HG02884 (cell line): ENCODE measurements at regions not wholly inside any gene's neighbourhood (a gene's known extent, or its start where the extent isn't known, plus 50 kb on each side); places are given as distances from the start of the nearest gene placed in this dataset.
"Not testable (repeated sequence)": the region's sequence is repeated elsewhere in the genome, so short reads cannot be mapped to it uniquely, and the experiment has no call there.

ENCODE experiments used
- ATAC-seq: cut with Tn5 transposase; IDR thresholded peaks from one replicate; pipeline ENCODE4 v1.9.1; 2021; ENCODE audit warnings: mild to moderate bottlenecking, moderate library complexity; ENCODE audit not compliant: unreplicated experiment

DNA sequence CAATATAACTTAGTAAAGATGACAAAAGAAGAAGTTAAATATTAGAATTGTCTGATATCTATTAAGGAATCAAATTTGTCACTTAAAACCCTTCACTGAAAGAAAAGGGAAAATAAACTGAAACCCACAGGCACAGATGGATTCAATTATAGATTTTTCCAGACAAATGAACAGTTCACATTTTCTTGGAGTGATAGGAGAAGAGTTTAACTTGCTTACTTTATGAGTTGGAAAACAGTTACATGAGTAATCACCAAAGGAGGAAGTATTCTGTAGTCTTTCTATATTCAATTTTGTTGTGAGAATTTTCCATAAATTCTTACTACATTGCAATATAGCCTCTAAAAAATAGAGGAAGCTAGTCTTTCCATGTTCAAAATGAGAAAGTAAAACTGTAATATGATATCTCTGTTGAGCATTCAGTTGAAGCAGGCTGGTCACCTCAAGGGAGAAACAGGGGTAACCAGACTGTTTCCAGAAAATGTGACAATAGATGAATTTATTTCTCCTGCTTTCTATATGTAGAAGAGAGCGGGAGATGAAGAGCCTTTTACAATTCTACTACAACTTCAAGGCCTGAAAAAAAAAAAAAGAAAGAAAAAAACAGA lies 330.3 kb upstream of the EPHA5 start:
- no peak for ATAC-seq

DNA sequence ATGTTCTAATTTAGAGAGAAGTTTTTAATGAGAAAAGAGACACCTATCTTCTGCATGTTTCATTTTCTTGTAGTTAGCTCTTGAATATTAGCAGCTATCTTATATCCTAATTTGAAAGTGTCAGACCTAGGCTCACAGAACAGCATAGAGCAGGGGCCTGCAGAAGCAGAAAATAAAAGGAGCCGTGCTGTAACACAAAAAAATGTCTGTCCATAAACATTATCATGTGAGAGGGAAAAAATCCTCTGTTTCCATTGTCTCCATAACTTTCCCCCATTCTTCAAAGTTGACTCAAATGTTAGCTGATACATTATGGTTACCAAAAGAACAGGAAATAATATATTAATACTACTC lies 329.2 kb upstream of the EPHA5 start:
- ATAC-seq, result no peak

DNA sequence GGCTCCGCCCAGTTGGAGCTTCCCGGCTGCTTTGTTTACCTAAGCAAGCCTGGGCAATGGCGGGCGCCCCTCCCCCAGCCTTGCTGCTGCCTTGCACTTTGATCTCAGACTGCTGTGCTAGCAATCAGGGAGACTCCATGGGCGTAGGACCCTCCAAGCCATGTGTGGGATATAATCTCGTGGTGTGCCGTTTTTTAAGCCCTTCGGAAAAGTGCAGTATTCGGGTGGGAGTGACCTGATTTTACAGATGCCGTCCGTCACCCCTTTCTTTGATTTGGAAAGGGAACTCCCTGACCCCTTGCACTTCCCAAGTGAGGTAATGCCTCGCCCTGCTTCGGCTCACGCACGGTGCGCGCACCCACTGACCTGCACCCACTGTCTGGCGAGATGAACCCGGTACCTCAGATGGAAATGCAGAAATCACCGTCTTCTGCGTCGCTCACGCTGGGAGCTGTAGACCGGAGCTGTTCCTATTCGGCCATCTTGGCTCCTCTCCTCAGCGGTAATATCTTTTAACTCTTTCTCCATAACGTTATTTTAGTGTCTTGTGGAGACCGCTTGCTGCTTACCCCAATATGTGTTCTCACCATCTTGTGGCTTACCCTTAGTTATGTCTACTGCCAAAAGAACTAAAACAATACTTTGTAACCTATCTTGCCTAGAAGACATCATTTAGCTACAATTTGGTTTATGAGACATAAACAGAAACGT lies 328.7 kb upstream of the EPHA5 start:
- ATAC-seq, result not testable (repeated sequence)

DNA sequence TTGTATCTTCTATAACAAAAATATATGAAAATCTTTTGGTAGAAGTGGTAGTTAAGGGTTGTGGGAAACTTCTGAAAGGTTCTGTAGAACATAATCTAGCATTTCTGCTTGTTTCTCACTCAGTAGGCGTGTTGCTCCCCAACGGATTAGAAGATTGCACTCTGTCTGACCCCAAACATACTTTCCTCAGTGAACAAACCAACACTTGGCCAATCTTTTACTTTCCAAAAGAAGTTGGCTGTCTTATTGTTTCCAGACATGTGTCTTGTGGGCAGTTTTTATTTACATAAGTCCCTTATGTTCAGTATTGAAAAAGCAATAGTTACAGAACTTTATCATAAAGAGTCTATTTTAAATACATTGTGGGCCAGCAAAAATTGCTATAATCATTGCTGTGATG lies 312.8 kb upstream of the EPHA5 start:
- no peak for ATAC-seq

DNA sequence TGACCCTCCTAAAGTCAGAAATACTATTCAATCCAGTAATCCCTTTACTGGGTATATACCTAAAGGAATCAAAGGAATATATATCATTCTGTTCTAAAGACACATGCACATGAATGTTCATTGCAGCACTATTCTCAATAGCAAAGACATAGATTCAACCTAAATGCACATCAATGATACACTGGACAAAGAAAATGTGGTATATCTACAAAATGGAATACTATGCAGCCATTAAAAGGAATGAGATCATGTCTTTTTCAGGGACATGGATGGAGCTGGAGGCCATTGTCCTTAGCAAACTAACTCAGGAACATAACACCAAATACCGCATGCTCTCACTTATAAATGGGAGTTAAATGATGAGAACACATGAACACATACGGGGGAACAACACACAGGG lies 306.0 kb upstream of the EPHA5 start:
- ATAC-seq, result no peak

DNA sequence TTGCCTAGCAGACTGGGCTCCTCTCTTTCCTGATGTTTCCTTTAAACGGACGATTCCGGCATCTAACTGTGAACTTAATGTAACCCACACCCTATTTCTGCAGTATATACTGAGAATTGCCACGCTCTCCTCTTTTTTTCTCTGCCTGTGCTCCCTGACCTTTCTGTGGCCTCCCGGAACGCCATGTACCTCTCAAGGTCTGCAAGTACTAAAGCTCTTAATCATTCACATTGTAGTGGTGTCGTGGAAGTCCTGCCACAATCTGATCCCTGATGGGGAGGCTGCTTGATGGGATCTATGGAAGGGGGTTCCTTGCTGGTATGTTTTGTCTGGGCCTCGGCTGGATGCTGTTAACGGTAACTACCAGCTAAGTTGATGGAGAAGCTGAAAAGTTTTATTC lies 302.9 kb upstream of the EPHA5 start:
- ATAC-seq, result no peak

DNA sequence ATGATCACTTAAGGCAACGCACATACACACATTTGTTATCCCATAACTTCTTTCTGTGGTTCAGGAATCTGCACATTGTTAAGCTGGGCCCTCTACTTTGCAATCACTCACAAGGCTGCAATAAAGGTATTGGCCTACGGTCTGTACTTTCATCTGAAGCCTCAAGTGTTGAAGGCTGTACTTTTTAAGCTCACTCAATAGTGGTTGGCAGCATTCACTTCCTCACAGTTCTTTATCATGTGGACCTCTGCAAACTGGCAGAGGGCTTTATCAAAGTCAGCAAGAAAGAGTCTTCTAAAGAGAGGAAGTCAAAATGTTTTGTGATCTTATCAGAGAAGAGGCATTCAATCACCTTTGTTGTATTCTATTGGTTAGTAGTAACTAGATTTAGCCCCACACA lies 301.4 kb upstream of the EPHA5 start:
- no peak for ATAC-seq

DNA sequence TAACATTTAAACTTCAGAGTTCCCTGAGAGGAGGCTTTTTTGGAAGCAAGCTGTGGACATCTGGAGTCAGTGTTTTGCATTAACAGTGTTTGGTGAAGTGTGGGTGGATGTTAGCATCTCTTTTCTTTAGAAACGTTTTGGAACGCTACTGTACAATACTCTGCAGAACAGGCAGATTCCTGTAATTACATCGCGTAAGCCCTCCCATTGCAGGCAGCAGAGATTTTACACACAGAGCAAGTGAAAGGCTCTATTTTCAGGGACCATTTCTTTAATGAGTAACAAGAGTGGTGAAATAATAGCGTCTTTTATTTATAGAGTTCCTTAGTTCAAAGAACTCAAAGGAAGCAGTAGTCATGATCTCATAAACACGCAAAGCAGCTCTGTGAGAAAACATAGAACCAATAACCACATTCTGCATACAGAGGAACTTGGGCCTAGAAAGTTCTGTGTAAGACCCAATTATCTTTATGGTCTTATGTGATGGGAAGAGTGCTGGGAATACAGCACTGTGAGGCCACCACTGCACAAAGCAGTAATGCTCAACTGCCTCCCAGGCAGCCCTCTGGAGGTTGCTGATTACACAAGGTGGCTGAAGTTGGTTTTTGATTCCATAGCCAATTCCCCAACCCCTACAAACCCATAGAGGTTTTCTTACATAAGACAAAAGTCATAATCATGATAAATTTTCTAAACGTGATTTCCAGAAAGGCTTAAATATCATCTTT lies 298.7 kb upstream of the EPHA5 start:
- ATAC-seq, result no peak

DNA sequence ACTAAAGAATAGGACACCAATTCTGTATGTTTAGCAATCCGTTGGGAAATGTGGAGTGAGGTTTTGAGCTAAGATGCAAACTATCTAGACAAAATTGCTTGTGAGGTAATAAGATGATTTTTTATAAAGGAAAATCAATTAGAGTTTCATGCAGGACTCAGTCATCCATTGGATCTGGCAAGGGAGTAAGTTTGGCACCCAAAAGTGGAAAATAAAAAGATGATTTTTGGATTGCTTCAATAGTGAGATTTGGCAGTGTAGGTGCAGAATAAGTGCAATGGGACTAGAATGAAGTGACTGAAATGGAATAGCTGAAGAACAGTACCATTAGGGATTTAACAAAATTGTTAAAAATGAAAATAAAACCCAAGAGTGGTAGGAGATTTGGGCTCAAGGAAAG lies 290.5 kb upstream of the EPHA5 start:
- ATAC-seq, result no peak

DNA sequence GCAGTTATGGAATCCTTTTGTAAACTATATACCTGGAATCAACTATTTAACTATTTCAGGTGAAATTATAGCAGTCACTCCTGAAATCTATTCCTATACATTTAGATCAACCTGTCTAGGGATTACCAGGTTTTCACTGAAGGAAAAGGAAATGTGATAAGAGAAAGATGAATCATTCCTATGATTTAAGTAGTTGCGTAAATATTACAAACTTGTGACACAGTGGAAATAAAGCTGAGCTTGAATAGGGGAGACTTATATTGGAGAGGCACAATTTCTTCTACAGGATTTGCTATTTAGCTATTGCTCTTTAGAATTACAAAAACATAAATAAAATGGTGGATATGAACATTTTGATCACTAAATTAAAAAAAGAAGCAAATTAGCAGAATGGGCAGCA lies 284.1 kb upstream of the EPHA5 start:
- ATAC-seq, result no peak

DNA sequence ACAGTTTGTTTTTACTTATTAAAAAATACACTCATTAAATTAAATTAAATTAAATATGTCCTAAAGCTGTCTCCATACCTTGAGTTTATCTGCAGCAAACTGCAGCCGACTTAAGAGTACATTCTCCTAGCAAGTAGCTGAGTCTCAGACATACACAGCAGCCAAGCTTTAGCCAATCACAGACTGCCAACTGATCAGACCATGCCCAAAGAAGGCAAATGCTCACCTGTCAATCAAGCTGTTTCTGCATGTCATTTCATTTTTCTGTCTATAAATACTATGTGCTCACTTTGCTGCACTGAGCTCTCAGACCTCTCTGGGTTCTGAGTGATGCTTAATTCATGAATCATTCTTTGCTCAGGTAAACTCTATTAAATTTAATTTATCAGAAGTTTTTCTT lies 280.9 kb upstream of the EPHA5 start:
- no peak for ATAC-seq

DNA sequence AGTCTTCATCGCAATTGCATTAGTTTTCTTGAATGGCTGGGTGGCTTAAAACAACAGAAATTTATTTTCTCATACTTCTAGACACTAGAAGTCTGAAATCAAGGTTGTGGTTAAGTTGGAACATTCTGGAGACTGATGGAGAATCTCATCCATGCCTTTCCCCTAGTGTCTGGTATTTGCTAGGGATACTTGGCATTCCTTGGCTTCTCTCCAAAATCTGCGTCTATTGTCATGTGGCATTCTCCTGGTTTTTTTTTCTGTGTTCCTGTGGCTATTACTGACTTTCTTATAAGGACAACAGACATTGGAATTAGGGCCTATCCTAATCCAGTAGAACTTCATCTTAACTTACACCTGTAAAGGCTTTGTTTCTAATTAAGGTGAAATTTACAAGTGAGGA lies 272.8 kb upstream of the EPHA5 start:
- no peak for ATAC-seq

DNA sequence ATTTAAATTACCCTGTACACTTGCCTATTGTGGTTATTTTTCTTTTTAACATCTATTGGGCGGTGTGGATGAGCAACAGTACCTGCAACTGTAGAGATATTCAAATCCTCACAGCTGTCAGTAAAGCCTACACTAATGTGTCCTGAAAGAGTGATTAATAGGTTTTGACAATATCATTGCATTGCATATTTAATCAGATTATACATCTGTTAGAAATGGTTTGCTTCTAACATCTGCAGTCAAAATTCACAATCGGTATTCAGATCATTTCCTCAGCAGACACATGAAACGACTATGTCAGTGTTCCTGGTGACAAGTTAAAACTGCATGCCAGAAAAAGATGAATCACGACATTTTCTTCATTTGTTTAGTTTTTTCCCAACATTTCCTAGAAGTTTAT lies 254.6 kb upstream of the EPHA5 start:
- no peak for ATAC-seq

DNA sequence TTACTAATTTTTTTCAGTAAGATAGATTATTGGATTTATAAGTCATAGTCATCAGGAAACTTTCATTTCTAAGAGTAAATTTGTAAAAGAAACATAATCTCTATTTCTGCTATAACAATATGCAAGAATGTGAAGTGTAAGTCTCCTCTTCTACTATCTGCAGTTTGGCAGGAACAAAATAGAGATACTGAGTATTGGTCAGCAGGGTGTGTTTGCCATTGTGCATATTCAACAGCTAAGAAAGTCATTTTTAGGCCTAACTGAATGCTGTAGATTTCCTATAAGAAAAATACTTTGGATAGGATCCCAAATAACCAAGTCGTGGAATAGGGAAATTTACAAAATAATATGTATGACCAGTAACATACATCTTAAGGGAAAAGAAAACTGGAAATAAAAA lies 253.3 kb upstream of the EPHA5 start:
- no peak for ATAC-seq

DNA sequence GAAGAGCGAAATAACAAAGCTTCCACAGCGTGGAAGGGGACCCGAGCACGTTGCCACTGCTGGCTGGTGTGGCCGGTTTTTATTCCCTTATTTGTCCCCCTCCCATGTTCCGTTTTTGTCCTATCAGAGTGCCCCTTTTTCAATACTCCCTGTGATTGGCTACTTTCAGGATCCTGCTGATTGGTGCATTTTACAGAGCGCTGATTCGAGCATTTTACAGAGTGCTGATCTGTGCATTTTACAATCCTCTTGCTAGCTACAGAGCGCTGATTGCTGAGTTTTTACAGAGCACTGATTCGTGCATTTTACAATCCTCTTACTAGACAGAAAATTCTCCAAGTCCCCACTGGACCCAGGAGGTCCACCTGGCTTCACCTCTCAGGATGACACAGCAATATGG lies 250.9 kb upstream of the EPHA5 start:
- no peak for ATAC-seq

DNA sequence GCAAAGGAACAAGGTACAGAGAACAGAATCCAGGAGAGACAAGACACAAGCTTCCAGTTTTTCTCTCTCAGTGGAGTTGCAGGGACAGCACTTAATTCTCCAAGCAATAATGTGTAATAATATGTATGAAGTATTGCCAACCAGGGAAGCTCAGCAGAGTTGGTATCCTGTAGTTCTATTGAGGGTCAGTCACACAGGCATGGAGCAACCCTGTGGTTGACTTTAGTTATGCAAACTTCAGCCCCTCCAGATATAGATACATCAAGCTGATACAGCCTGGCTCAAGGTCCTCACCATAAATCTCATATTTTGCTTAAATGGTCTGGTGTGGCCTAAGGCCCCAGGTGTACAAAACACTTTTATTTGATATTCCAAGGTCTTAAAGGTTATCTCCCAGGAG lies 248.6 kb upstream of the EPHA5 start:
- ATAC-seq, result no peak

DNA sequence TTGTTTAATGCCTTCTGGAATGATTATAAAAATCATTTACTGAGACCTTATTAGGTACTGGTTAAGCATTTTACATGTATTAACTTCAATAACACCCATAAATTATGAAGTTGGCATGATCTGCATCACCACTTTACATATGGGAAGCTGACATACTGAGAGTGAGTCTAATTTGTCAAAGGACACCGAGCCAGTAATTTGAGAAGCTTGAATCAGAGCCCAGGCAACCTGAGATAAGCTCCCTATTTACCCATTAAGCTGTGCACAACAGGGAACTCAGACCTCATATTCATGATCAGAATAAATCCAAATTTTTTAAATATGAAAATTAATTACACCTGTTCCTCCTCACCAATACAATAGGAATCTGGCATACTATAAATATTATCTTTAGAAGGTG lies 247.9 kb upstream of the EPHA5 start:
- no peak for ATAC-seq

DNA sequence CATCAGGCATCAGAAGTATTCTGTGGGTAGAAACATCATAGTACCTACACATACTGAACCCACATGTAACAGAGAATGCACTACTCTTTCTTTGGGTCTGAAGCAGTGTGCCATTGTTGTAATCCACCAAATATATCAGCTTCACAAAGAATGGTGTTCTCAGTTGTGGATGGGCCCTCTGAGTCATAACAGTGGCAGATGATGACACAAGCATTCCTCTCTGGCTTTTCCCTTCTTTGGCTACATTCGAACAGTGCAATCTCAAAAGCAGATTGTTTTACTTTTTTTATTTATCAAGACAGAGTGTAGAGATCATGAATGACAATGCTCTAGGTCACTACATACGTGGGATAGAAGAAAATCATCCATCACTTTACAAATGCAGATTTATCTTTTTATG lies 247.2 kb upstream of the EPHA5 start:
- ATAC-seq, result no peak

DNA sequence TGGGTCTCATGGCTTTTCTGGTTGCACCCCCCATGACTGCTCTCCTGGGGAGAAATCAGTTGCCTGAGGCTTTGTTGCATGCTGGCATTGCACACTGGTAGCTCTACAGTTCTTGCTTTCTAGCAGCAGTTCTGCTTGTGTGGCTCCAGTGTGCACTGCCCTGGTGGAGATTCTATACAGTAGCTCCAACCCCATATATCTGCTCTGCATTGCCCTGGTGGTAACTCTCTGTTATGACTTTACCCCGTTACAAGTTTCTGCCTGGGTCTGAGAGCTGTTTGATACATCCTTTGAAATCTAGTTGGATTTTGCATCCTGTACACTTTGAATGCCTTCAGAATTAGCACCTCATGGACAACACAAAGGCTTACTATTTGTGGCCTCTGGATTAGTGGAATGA lies 241.4 kb upstream of the EPHA5 start:
- ATAC-seq, result no peak

DNA sequence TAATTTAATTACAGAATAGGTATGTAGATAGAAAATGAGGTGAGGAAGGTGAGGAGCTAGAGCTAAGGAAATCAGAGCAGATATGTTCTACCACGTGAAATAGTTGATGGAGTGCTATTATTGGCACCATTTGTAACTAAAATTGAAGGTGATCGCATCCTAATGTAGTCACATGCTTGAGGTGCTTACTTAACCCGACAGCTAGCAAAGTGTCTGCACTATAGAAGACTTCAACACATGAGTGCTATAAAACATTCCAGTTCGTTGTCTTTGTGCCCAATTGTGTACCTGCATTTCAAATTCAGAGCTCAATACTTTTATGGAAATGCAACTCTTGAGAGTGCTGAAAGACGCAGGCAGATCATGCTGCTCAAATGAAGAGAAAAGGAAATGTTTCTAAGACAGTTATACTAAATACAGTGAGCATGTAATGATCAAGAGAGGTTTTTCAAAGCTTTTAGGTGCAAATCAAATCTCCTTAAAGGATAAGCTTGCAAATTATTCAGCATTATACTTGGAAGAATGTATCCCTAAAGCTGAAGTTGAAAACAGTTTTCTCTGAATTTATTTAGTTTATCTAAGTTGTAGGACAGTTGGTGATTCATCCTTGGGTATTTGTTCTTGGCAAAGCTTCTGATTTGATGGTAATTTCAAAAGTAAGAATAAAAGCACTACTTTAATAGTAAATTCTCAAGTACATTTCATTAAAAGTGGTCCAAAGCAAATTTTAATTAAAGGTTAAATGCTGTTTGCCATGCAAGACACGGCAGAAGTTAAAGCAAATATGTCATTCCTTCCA lies 223.9 kb upstream of the EPHA5 start:
- ATAC-seq, result no peak

DNA sequence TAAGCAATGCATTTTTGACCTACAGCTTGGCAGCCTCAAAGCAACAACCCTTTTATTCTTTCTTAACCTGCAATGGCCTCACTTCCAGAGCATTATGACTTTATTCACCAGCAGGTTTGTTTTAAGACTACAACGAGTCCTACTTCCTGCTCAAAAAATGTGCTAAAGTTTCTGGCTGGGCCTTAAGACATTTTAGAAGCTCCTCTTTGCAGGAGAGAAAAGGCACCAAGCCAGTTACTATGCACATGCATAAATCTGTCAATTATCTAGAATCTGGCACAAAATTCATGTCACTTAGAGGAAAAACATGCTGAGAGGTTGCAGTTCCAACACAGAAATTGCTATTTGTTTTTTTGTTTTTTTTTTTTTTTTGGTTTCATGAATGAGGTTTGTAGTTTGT lies 223.0 kb upstream of the EPHA5 start:
- no peak for ATAC-seq

DNA sequence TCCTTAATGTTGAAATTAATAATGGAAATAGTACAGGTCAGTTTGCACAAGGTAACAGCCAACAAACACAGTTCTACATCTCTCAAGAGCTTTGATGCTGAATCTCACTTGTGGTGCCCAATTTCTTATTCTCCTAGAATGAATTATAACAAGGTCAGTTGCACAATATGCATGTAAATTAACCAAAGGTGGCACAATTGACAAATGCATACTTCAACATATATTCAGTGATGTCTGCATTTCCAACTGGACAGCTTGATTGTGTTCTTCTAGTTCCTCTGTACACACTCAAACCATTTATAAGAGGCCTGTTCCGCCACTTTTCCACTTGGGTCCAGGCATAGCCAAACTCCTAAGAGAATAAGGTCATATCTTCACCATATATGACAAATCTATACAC lies 210.3 kb upstream of the EPHA5 start:
- ATAC-seq, result no peak
